ENCODE measurements at regions not wholly inside any gene's neighbourhood (a gene's known extent, or its start where the extent isn't known, plus 50 kb on each side); places are given as distances from the start of the nearest gene placed in this dataset.

GRCh38 chr13:90032313-90032712 is 1315.2 kb upstream of the MIR17HG start:
- TF ChIP-seq CTCF (IDR thresholded peaks at IDR 0.05) (no peak), POLR2A (IDR thresholded peaks at IDR 0.05) (no peak)

Data from esophagus squamous epithelium (tissue), 4 donors.